NOMO-1 treated with DMSO at 0.1 percent for 48 hours (cell line): ENCODE measurements at regions not wholly inside any gene's neighbourhood (a gene's known extent, or its start where the extent isn't known, plus 50 kb on each side); places are given as distances from the start of the nearest gene placed in this dataset.

Experiments
- DNase-seq: peaks from one replicate; lab custom pipeline; 2025; ENCODE audit not compliant: unreplicated experiment; lab: John Stamatoyannopoulos, UW

- DNase-seq = no peak
Measured at GRCh38 chr5:2507611-2508010, 243.9 kb downstream of the IRX2 start.

- DNase-seq = no peak
Measured at GRCh38 chr5:2506603-2507002, 244.9 kb downstream of the IRX2 start.

- DNase-seq = no peak
Measured at GRCh38 chr5:2505217-2505616, 246.3 kb downstream of the IRX2 start.

- DNase-seq = no peak
Measured at GRCh38 chr5:2502970-2503594, 248.4 kb downstream of the IRX2 start.

GRCh38 chr5:2499917-2500316, 251.6 kb downstream of the IRX2 start:
- DNase-seq = no peak

- DNase-seq = no peak
Measured at GRCh38 chr5:2496891-2497290, 254.6 kb downstream of the IRX2 start.

- no peak for DNase-seq
Measured at GRCh38 chr5:2496126-2496525, 255.4 kb downstream of the IRX2 start.

- no peak for DNase-seq
Measured at GRCh38 chr5:2493356-2493755, 258.1 kb downstream of the IRX2 start.

GRCh38 chr5:2492476-2492875, 259.0 kb downstream of the IRX2 start:
- no peak for DNase-seq

GRCh38 chr5:2491846-2492245, 259.6 kb downstream of the IRX2 start:
- DNase-seq = no peak

GRCh38 chr5:2489306-2489705, 262.2 kb downstream of the IRX2 start:
- no peak for DNase-seq

- DNase-seq = no peak
Measured at GRCh38 chr5:2488593-2488992, 262.9 kb downstream of the IRX2 start.

- DNase-seq = no peak
Measured at GRCh38 chr5:2487152-2487763, 264.2 kb downstream of the IRX2 start.

- DNase-seq = no peak
Measured at GRCh38 chr5:2486373-2486772, 265.1 kb downstream of the IRX2 start.

GRCh38 chr5:2482778-2483177, 268.7 kb downstream of the IRX2 start:
- DNase-seq = no peak

- no peak for DNase-seq
Measured at GRCh38 chr5:2480871-2481270, 270.6 kb downstream of the IRX2 start.

GRCh38 chr5:2475902-2476301, 275.6 kb downstream of the IRX2 start:
- DNase-seq = no peak

- DNase-seq = no peak
Measured at GRCh38 chr5:2472670-2473069, 278.8 kb downstream of the IRX2 start.

- DNase-seq = no peak
Measured at GRCh38 chr5:2471152-2471879, 280.2 kb downstream of the IRX2 start.

GRCh38 chr5:2466966-2467365, 284.5 kb downstream of the IRX2 start:
- no peak for DNase-seq

GRCh38 chr5:2465383-2465782, 286.1 kb downstream of the IRX2 start:
- DNase-seq = no peak

GRCh38 chr5:2464141-2464540, 287.3 kb downstream of the IRX2 start:
- DNase-seq = no peak
